A549 (cell line): ENCODE measurements at regions not wholly inside any gene's neighbourhood (a gene's known extent, or its start where the extent isn't known, plus 50 kb on each side); places are given as distances from the start of the nearest gene placed in this dataset.

Experiments
- CHD2 ChIP-seq: fragments of 150-350 bp; IDR thresholded peaks from 2 replicates; pipeline ENCODE4 v1.6.1; 2014; ENCODE audit warnings: low read length; ENCODE audit not compliant: partially characterized antibody
- E2F6 ChIP-seq: IDR thresholded peaks from 2 replicates; pipeline ENCODE4 v1.6.1; 2012; ENCODE audit warnings: low read depth, borderline replicate concordance
- KDM1A ChIP-seq: fragments of 200-600 bp; sonication (generic); IDR thresholded peaks from 2 replicates; pipeline ENCODE4 v1.6.1; 2016; ENCODE audit warnings: low read depth, mild to moderate bottlenecking
- MAFK ChIP-seq: fragments of 450-650 bp; IDR thresholded peaks from 2 replicates; pipeline ENCODE4 v1.6.1; 2014; ENCODE audit not compliant: partially characterized antibody
- MAZ ChIP-seq: fragments of 150-350 bp; IDR thresholded peaks from 2 replicates; pipeline ENCODE4 v1.6.1; 2014; ENCODE audit warnings: antibody characterized with exemption, low read depth, low read length, borderline replicate concordance
- MYC ChIP-seq: IDR thresholded peaks from 2 replicates; pipeline ENCODE4 v1.6.1; 2012; ENCODE audit warnings: mild to moderate bottlenecking, inconsistent platforms, low read length, improper control_type of control experiment, borderline replicate concordance
- POLR2A ChIP-seq: IDR thresholded peaks from 2 replicates; pipeline ENCODE4 v1.6.1; 2012; ENCODE audit warnings: mild to moderate bottlenecking, low read length
- RCOR1 ChIP-seq: fragments of 150-350 bp; IDR thresholded peaks from 2 replicates; pipeline ENCODE4 v1.6.1; 2014; ENCODE audit warnings: antibody characterized with exemption, low read length, low read depth
- TF ChIP-seq, protein P1 (sequence below): fragments of 450-650 bp; IDR thresholded peaks from 2 replicates; pipeline ENCODE4 v1.6.1; 2014; ENCODE audit warnings: antibody characterized with exemption
- TF ChIP-seq, protein P2 (sequence below): fragments of >200 bp; sonication (Bioruptor Twin); formaldehyde crosslinking; IDR thresholded peaks from 3 replicates; pipeline ENCODE4 v1.5.1; 2016
- TF ChIP-seq, protein P3 (sequence below): fragments of 200-600 bp; sonication (generic); IDR thresholded peaks from 2 replicates; pipeline ENCODE4 v1.6.1; 2016; ENCODE audit warnings: antibody characterized with exemption, mild to moderate bottlenecking, moderate library complexity

GRCh38 chr10:36383349-36383748 is 741.3 kb upstream of the FZD8 start:
- TF ChIP-seq, protein P1, sequence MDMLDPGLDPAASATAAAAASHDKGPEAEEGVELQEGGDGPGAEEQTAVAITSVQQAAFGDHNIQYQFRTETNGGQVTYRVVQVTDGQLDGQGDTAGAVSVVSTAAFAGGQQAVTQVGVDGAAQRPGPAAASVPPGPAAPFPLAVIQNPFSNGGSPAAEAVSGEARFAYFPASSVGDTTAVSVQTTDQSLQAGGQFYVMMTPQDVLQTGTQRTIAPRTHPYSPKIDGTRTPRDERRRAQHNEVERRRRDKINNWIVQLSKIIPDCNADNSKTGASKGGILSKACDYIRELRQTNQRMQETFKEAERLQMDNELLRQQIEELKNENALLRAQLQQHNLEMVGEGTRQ: no peak
- TF ChIP-seq RCOR1: no peak
- TF ChIP-seq, protein P2, sequence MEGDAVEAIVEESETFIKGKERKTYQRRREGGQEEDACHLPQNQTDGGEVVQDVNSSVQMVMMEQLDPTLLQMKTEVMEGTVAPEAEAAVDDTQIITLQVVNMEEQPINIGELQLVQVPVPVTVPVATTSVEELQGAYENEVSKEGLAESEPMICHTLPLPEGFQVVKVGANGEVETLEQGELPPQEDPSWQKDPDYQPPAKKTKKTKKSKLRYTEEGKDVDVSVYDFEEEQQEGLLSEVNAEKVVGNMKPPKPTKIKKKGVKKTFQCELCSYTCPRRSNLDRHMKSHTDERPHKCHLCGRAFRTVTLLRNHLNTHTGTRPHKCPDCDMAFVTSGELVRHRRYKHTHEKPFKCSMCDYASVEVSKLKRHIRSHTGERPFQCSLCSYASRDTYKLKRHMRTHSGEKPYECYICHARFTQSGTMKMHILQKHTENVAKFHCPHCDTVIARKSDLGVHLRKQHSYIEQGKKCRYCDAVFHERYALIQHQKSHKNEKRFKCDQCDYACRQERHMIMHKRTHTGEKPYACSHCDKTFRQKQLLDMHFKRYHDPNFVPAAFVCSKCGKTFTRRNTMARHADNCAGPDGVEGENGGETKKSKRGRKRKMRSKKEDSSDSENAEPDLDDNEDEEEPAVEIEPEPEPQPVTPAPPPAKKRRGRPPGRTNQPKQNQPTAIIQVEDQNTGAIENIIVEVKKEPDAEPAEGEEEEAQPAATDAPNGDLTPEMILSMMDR: no peak
- TF ChIP-seq E2F6: no peak
- TF ChIP-seq, protein P3, sequence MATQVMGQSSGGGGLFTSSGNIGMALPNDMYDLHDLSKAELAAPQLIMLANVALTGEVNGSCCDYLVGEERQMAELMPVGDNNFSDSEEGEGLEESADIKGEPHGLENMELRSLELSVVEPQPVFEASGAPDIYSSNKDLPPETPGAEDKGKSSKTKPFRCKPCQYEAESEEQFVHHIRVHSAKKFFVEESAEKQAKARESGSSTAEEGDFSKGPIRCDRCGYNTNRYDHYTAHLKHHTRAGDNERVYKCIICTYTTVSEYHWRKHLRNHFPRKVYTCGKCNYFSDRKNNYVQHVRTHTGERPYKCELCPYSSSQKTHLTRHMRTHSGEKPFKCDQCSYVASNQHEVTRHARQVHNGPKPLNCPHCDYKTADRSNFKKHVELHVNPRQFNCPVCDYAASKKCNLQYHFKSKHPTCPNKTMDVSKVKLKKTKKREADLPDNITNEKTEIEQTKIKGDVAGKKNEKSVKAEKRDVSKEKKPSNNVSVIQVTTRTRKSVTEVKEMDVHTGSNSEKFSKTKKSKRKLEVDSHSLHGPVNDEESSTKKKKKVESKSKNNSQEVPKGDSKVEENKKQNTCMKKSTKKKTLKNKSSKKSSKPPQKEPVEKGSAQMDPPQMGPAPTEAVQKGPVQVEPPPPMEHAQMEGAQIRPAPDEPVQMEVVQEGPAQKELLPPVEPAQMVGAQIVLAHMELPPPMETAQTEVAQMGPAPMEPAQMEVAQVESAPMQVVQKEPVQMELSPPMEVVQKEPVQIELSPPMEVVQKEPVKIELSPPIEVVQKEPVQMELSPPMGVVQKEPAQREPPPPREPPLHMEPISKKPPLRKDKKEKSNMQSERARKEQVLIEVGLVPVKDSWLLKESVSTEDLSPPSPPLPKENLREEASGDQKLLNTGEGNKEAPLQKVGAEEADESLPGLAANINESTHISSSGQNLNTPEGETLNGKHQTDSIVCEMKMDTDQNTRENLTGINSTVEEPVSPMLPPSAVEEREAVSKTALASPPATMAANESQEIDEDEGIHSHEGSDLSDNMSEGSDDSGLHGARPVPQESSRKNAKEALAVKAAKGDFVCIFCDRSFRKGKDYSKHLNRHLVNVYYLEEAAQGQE: no peak
- TF ChIP-seq MAFK: no peak
- no peak for TF ChIP-seq MAZ
- TF ChIP-seq CHD2: no peak
- no peak for TF ChIP-seq POLR2A
- TF ChIP-seq MYC: no peak
- TF ChIP-seq KDM1A: no peak
